Kidney epithelial cell (primary cell): ENCODE measurements at regions not wholly inside any gene's neighbourhood (a gene's known extent, or its start where the extent isn't known, plus 50 kb on each side); places are given as distances from the start of the nearest gene placed in this dataset.
A peak's percentile ranks its signal among the peaks of the same experiment; 100 is the strongest.
"Not testable (repeated sequence)": the region's sequence is repeated elsewhere in the genome, so short reads cannot be mapped to it uniquely, and the experiment has no call there.

Experiments used
- DNase-seq: peaks from one replicate; pipeline ENCODE4 v3.0.0-alpha.2; 2010; ENCODE audit warnings: low read depth
- H3K27me3 ChIP-seq: 2 replicates; pipeline ENCODE4 v1.6.0; 2011; ENCODE audit warnings: low read length; ENCODE audit not compliant: control insufficient read depth, insufficient read depth
- H3K36me3 ChIP-seq: 2 replicates; pipeline ENCODE4 v1.5.1; 2011; ENCODE audit warnings: low read length; ENCODE audit not compliant: control insufficient read depth, insufficient read depth
- H3K4me3 ChIP-seq: 2 replicates; pipeline ENCODE4 v1.5.1; 2011; ENCODE audit warnings: low read depth, mild to moderate bottlenecking, control low read depth, low read length
- TF ChIP-seq, protein P1 (sequence below): IDR thresholded peaks from 2 replicates; pipeline ENCODE4 v1.5.1; 2011; ENCODE audit warnings: mild to moderate bottlenecking, moderate library complexity, low read length, control low read depth, inconsistent platforms; ENCODE audit not compliant: insufficient read depth, poor library complexity, severe bottlenecking

GRCh38 chr15:53827355-53827754 lies 67.9 kb upstream of the WDR72 start:
- no peak overlapping the region for H3K4me3 ChIP-seq
- no peak for DNase-seq
- H3K36me3 ChIP-seq, result no peaks in the 10 kb centered on the region
- TF ChIP-seq, protein P1, sequence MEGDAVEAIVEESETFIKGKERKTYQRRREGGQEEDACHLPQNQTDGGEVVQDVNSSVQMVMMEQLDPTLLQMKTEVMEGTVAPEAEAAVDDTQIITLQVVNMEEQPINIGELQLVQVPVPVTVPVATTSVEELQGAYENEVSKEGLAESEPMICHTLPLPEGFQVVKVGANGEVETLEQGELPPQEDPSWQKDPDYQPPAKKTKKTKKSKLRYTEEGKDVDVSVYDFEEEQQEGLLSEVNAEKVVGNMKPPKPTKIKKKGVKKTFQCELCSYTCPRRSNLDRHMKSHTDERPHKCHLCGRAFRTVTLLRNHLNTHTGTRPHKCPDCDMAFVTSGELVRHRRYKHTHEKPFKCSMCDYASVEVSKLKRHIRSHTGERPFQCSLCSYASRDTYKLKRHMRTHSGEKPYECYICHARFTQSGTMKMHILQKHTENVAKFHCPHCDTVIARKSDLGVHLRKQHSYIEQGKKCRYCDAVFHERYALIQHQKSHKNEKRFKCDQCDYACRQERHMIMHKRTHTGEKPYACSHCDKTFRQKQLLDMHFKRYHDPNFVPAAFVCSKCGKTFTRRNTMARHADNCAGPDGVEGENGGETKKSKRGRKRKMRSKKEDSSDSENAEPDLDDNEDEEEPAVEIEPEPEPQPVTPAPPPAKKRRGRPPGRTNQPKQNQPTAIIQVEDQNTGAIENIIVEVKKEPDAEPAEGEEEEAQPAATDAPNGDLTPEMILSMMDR, result no peak
- H3K27me3 ChIP-seq, result no peaks in the 10 kb centered on the region

GRCh38 chr15:53811530-53811929 lies 52.1 kb upstream of the WDR72 start:
- TF ChIP-seq, protein P1, result peak; percentile 44
- Histone ChIP-seq H3K4me3 (no peak overlapping the region), H3K36me3 (no peaks in the 10 kb centered on the region), H3K27me3 (no peaks in the 10 kb centered on the region)
- DNase-seq, result no peak

DNA sequence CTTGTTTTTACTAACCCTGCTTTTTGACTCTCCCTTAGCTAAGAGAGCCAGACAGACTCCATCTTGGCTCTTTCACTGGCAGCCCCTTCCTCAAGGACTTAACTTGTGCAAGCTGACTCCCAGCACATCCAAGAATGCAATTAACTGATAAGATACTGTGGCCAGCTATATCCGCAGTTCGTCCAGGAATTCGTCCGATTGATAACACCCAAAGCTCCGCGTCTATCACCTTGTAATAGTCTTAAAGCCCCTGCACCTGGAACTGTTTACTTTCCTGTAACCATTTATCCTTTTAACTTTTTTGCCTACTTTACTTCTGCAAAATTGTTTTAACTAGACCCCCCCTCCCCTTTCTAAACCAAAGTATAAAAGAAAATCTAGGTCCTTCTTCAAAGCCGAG lies 50.8 kb upstream of the WDR72 start:
- H3K4me3 ChIP-seq, H3K27me3 ChIP-seq, H3K36me3 ChIP-seq, DNase-seq: not testable (repeated sequence)
